HG03521 (cell line): ENCODE measurements at regions not wholly inside any gene's neighbourhood (a gene's known extent, or its start where the extent isn't known, plus 50 kb on each side); places are given as distances from the start of the nearest gene placed in this dataset.
"Not testable (repeated sequence)": the region's sequence is repeated elsewhere in the genome, so short reads cannot be mapped to it uniquely, and the experiment has no call there.

Experiments used
- ATAC-seq: cut with Tn5 transposase; IDR thresholded peaks from one replicate; pipeline ENCODE4 v1.9.1; 2021; ENCODE audit warnings: mild to moderate bottlenecking, moderate library complexity; ENCODE audit not compliant: unreplicated experiment

- ATAC-seq = not testable (repeated sequence)
Observed at GRCh38 chr17:30713805-30714204, 110.7 kb downstream of the CRLF3 start.

- ATAC-seq = not testable (repeated sequence)
Observed at GRCh38 chr17:30712859-30713258, 111.6 kb downstream of the CRLF3 start.

- ATAC-seq = not testable (repeated sequence)
Observed at GRCh38 chr17:30711626-30712507, 112.6 kb downstream of the CRLF3 start.

GRCh38 chr17:30711176-30711575, 113.3 kb downstream of the CRLF3 start:
- ATAC-seq = not testable (repeated sequence)

- ATAC-seq = not testable (repeated sequence)
Observed at GRCh38 chr17:30710276-30711088, 114.0 kb downstream of the CRLF3 start.

GRCh38 chr17:30709561-30710275, 114.8 kb downstream of the CRLF3 start:
- not testable (repeated sequence) for ATAC-seq

- ATAC-seq = peak; percentile 16
Observed at GRCh38 chr17:30709096-30709495, 115.4 kb downstream of the CRLF3 start.

GRCh38 chr17:30708241-30709078, 116.0 kb downstream of the CRLF3 start:
- ATAC-seq = peak; percentile 40

- ATAC-seq = not testable (repeated sequence)
Observed at GRCh38 chr17:30707724-30708240, 116.7 kb downstream of the CRLF3 start.

- not testable (repeated sequence) for ATAC-seq
Observed at GRCh38 chr17:30706461-30707335, 117.8 kb downstream of the CRLF3 start.

- not testable (repeated sequence) for ATAC-seq
Observed at GRCh38 chr17:30706004-30706403, 118.5 kb downstream of the CRLF3 start.

GRCh38 chr17:30701498-30701989, 122.9 kb downstream of the CRLF3 start:
- no peak for ATAC-seq

- ATAC-seq = not testable (repeated sequence)
Observed at GRCh38 chr17:30700833-30701232, 123.7 kb downstream of the CRLF3 start.

- ATAC-seq = not testable (repeated sequence)
Observed at GRCh38 chr17:30697619-30698460, 126.7 kb downstream of the CRLF3 start.

GRCh38 chr17:30696234-30696633, 128.3 kb downstream of the CRLF3 start:
- ATAC-seq = no peak

GRCh38 chr17:30695265-30695811, 129.2 kb downstream of the CRLF3 start:
- not testable (repeated sequence) for ATAC-seq

- ATAC-seq = not testable (repeated sequence)
Observed at GRCh38 chr17:30693772-30694171, 130.7 kb downstream of the CRLF3 start.
